ENCODE measurements at regions not wholly inside any gene's neighbourhood (a gene's known extent, or its start where the extent isn't known, plus 50 kb on each side); places are given as distances from the start of the nearest gene placed in this dataset.

GRCh38 chr2:52017646-52018235, 985.8 kb upstream of the NRXN1 start:
- TF ChIP-seq CTCF (optimal IDR thresholded peaks at IDR 0.05 in 1 of 3, IDR thresholded peaks at IDR 0.05 in 1 of 3, conservative IDR thresholded peaks at IDR 0.05 in 1 of 3; ENCODE audit: extremely low read depth in 1 of 3, insufficient read depth in 2 of 3, low read length in 3 of 3) (no peak), EZH2 (IDR thresholded peaks at IDR 0.05; ENCODE audit: low read length) (no peak)
